GM19468 (cell line): ENCODE measurements at regions not wholly inside any gene's neighbourhood (a gene's known extent, or its start where the extent isn't known, plus 50 kb on each side); places are given as distances from the start of the nearest gene placed in this dataset.
"Not testable (repeated sequence)": the region's sequence is repeated elsewhere in the genome, so short reads cannot be mapped to it uniquely, and the experiment has no call there.

Source experiments
- ATAC-seq: cut with Tn5 transposase; IDR thresholded peaks from one replicate; pipeline ENCODE4 v1.9.1; 2021; ENCODE audit warnings: mild to moderate bottlenecking, moderate library complexity, moderate number of reproducible peaks; ENCODE audit not compliant: unreplicated experiment; ENCODE audit errors: extremely low read depth

DNA sequence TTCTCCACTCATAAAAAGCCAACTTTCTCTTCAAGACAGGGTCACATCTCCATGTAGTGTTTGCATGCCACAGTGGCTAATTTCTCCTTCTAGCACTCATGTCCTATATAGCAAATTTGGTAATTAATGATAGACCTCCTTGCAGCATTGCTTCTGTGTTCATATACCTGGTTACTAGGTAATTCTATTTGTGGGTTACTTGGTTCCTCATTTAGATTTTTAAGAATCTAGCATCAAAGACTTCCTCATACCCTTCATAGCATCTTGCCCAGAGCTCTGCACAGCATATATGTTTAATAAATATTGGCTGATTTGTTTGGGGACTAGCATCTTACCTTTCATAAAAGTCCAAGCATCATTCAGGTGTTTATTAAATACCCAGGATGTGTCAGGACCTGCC is 152.1 kb downstream of the DUSP6 start:
- no peak for ATAC-seq

- no peak for ATAC-seq
Observed at GRCh38 chr12:89195470-89195869, 156.8 kb downstream of the DUSP6 start.

DNA sequence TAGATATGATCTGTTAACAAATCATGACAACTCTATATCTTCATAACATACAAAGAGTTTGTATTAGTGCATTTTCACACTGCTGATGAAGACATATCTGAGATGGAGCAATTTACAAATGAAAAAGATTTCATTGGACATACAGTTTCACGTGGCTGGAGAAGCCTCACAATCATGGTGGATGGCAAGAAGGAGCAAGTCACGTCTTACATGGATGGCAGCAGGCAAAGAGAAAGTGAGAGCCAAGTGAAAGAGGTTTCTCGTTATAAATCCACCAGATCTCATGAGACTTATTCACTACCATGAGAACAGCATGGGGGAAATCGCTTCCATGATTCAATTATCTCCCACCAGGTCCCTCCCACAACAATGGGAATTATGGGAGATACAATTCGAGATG is 157.6 kb downstream of the DUSP6 start:
- ATAC-seq: no peak

- no peak for ATAC-seq
Observed at GRCh38 chr12:89192429-89192828, 159.9 kb downstream of the DUSP6 start.

DNA sequence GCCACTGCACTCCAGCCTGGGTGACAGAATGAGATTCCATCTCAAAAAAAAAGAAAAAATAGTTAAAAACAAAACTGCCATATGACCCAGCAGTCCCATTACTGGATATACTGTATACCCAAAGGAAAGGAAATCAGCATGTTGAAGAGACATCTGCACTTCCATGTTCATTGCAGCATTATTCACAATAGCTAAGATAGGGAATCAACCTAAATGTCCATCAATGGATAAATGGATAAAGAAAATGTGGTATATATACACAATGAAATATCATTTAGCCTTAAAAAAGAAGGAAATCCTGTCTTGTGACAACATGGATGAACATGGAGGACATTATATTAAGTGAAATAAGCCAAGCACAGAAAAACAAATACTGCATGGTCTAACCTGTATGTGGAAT is 160.7 kb downstream of the DUSP6 start:
- ATAC-seq: not testable (repeated sequence)

- ATAC-seq: no peak
Observed at GRCh38 chr12:89189448-89189847, 162.9 kb downstream of the DUSP6 start.

DNA sequence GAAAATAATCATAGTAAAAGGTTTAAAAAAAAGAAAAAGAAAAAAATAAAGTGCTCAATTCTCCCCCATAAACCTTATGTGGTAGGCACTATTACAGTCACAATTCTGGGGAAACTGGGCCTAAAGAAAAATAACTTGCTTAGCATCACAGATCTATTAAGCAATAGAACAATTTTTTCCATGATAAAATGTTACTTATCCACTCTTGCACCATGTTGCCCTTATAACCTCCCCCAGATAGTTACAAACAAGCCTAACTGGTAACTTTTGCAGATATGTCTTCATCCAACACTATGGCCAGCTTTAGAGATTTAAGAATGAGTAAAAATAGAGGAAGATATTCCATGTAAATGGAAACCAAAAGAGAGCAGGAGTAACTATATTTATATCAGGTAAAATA is 164.8 kb downstream of the DUSP6 start:
- no peak for ATAC-seq

- no peak for ATAC-seq
Observed at GRCh38 chr12:89185889-89186288, 166.4 kb downstream of the DUSP6 start.

DNA sequence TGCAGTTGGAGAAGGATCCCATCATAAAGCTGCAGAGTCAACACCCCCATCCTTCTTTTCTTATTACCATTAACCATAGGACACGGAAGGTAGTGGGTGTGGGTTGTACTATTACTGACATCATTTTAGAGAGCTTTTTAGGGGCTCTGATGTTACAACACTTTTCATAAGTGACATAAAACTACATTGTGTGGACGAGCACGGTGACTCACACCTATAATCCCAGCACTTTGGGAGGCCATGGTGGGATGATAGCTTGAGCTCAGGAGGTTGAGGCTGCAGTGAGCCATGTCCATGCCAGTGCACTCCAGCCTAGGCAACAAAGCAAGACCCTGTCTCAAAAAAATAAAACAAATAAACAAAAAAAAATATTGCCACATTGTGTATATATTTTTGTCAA is 167.1 kb downstream of the DUSP6 start:
- no peak for ATAC-seq

- no peak for ATAC-seq
Observed at GRCh38 chr12:89183985-89184435, 168.3 kb downstream of the DUSP6 start.

DNA sequence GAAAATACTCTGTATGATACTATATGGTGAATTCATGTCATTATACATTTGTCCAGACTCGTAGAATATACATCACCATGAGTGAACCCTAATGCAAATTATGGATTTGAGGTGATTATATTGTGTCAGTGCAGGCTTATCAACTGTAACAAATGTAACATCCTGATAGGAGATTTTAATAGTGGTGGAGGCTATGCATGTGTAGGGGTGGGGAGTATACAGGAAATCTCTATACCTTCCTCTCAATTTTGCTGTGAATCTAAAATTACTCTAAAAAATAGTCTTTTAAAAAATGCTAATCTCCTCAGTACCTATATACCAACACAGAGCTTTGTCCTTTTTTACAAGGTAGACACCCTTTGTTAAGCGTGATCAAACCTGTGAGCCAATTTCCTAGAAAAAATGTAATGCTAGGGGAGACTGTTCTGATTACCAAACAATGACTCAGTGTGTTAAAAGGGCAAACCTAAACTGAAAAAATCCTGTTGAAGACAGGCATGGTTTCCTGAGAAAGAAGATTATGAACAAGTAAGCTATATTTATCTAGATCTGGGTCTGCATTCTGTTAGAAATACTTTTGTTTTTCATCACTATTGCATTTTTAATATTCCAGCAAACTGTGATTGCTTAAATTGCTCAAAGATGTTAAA is 170.9 kb downstream of the DUSP6 start:
- no peak for ATAC-seq

- no peak for ATAC-seq
Observed at GRCh38 chr12:89180496-89180895, 171.8 kb downstream of the DUSP6 start.

DNA sequence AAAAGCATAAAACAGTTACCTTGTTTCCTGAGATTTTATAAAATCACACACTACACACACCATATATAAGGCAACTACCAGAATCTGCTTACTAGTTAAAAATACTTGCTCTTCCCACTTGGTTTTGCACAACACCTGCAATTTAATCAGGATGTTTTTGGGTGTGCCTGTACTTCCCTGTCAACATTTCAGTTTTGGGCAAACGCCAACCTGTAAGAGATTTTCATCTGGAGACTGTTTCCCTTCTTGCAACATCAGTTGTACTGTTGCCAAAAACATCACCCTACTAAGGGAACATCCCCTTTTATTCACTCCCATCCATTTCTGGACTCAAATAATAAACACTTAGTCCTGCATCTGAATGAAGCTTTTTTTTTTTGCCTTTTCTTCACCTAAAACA is 172.3 kb downstream of the DUSP6 start:
- ATAC-seq: no peak

DNA sequence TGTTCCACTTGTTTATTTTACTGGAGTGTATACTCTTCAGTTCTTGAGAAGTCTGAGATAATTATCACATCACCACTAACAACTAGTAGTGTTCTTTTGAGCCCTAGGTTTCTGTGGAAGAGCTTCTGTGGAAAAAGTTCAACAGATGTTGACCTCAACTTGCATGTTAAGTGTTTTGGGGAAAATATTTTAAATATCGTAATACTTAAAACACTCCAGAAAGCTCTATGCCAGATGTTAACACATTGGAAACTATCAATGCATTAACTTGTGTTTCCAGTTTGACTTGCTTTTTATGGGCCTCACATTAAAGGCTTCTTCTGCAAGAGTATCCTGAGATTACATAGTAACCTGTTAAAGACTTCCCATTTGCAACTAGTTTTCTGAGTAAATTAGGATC is 173.1 kb downstream of the DUSP6 start:
- ATAC-seq: no peak

GRCh38 chr12:89177802-89178395 is 174.4 kb downstream of the DUSP6 start:
- ATAC-seq: no peak

GRCh38 chr12:89176676-89177075 is 175.6 kb downstream of the DUSP6 start:
- no peak for ATAC-seq

GRCh38 chr12:89173678-89174077 is 178.6 kb downstream of the DUSP6 start:
- ATAC-seq: no peak

- no peak for ATAC-seq
Observed at GRCh38 chr12:89173096-89173495, 179.2 kb downstream of the DUSP6 start.

DNA sequence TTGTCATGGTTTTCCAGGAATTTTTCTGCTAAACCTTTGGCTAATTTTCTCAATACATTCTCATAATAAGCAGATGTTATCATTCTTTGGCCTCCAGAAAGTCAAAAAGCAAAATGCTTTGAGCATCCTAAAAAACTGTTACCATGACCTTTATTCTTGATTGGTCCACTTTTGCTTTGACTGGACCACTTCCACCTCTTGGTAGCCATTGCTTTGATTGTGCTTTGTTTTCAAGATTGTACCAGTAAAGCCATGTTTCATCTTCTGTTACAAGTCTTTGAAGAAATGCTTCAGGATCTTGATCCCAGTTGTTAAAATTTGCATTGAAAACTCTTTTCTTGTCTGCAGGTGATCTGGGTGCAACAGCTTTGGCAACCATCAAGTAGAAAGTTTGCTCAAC is 180.1 kb downstream of the DUSP6 start:
- ATAC-seq: no peak

DNA sequence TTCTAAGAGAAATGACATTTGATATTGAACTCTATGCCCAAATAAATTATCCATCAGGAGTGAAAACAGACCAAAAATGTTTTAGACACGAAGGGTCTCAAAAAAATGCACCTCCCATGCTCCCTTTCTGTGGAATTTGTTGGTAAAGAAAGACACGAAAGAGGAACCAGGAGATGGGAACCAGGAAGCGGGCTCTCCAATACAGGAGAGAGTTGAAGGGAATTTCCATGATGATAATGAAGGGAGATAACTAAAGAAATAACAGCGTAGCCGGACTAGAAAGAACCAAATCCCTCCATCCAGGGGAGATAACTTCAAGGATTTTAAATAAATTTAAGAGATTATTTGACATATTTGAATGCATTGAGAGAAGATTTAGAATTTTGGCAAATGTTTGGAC is 183.0 kb downstream of the DUSP6 start:
- ATAC-seq: no peak

- no peak for ATAC-seq
Observed at GRCh38 chr12:89167986-89168385, 184.3 kb downstream of the DUSP6 start.

DNA sequence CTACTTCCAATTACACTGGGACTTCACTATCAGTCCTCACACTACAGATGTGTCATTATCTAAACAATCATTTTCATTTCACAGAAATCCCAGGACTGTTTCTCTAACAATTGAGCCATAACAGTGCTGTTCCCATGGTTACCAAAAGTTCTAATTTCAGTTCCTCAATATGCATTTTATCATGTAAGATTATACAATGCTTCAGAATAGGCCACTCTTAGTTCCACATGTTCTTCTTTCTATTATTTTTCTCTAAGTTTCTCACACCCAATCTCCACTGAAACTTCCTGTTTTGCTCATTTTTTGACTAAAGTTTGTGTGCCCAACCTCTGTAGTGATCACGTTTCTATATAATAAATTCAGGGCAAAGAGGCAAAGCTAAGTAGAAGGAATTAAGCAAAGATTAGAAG is 185.8 kb downstream of the DUSP6 start:
- ATAC-seq: peak; percentile 95
